SK-N-MC (cell line): ENCODE measurements at regions not wholly inside any gene's neighbourhood (a gene's known extent, or its start where the extent isn't known, plus 50 kb on each side); places are given as distances from the start of the nearest gene placed in this dataset.
"Not testable (repeated sequence)": the region's sequence is repeated elsewhere in the genome, so short reads cannot be mapped to it uniquely, and the experiment has no call there.

Experiments
- DNase-seq: peaks from one replicate; pipeline ENCODE4 v3.0.0-alpha.2; 2011; ENCODE audit warnings: low read depth, low spot score
- H3K27ac ChIP-seq: fragments of 200-600 bp; sonication (generic); 2 replicates; pipeline ENCODE4 v1.5.1; 2016; ENCODE audit warnings: mixed run types
- H3K36me3 ChIP-seq: fragments of 200-600 bp; sonication (generic); 2 replicates; pipeline ENCODE4 v1.6.1; 2017; ENCODE audit warnings: antibody characterized with exemption, low read length, mixed read lengths; ENCODE audit not compliant: insufficient read depth
- H3K4me3 ChIP-seq: fragments of 200-600 bp; sonication (generic); 2 replicates; pipeline ENCODE4 v1.5.1; 2016
- H3K9ac ChIP-seq: fragments of 200-600 bp; sonication (generic); 2 replicates; pipeline ENCODE4 v1.8.0; 2017; ENCODE audit warnings: mixed run types, mixed read lengths; ENCODE audit not compliant: insufficient read length
- H3K9me3 ChIP-seq: fragments of 200-600 bp; sonication (generic); 2 replicates; pipeline ENCODE4 v1.6.1; 2017; ENCODE audit warnings: low read depth, mild to moderate bottlenecking, antibody characterized with exemption, low read length, moderate library complexity, mixed read lengths
- EZH2 ChIP-seq: fragments of 200-600 bp; sonication (generic); IDR thresholded peaks from one replicate; pipeline ENCODE4 v1.6.1; 2017; ENCODE audit warnings: antibody characterized with exemption
- FOXP2 ChIP-seq: optimal IDR thresholded peaks from 2 replicates; pipeline ENCODE3; 2011; ENCODE audit warnings: mild to moderate bottlenecking, moderate library complexity; ENCODE audit not compliant: insufficient read depth; ENCODE audit errors: extremely low read length, control extremely low read depth
- POLR2AphosphoS5 ChIP-seq: IDR thresholded peaks from 2 replicates; pipeline ENCODE4 v1.6.1; 2012; ENCODE audit warnings: mild to moderate bottlenecking, low read depth, low read length, borderline replicate concordance

DNA sequence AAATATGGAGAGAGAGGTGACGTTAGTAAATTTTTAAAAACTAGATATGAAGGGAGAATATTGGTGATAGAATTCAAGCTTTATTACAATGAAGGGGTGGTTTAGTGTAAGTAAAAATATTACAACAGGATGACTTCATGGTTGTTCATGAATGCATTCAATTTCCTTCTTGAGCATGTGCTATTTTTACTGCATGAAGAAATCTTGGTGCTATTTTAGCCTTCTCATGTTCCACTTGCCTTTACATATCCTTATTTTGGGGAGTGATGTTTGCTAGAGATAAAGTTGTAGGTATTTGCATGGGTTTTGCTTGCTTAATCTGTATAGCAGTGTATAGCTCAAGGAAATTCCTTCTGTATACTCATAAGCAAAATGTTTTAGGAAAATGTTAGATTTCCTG lies 195.0 kb upstream of the MMADHC start:
- no peak overlapping the region for H3K4me3 ChIP-seq
- TF ChIP-seq POLR2AphosphoS5 (no peak), FOXP2 (no peak), EZH2 (no peak)
- H3K9ac ChIP-seq, result no peak overlapping the region
- no peak overlapping the region for H3K27ac ChIP-seq
- H3K9me3 ChIP-seq, result no peaks in the 10 kb centered on the region
- no peak for DNase-seq
- H3K36me3 ChIP-seq, result no peaks in the 10 kb centered on the region

DNA sequence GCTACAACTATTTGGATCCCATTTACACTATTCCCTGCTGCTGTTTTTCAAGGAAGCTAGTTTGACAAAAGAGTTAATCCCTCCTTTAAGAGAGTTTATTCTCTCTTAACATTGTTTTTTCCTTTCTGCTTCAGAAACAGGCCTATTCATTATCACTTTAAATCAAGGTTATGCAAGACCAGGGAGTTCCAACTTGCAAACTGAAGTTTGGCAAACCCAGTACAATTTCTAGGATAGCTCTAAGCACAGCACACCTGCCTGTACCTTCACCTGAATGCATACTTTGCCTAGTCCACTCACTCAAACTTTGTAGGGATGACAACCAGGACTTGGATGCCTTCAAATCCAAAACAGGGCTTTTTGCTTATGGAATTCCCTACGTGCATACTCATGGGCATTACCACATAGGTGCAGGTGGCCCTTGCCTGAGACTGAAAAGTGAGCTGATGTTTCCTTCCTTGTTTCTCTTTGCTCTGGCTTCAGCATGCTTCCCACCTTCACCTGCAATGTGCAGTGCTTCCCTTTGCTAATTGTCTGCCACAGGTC lies 193.8 kb upstream of the MMADHC start:
- Histone ChIP-seq H3K4me3 (no peak overlapping the region), H3K36me3 (no peaks in the 10 kb centered on the region), H3K9me3 (no peaks in the 10 kb centered on the region), H3K27ac (no peak overlapping the region), H3K9ac (no peak overlapping the region)
- DNase-seq, result no peak
- TF ChIP-seq FOXP2, result no peak

- no peaks in the 10 kb centered on the region for H3K9me3 ChIP-seq
Measured at GRCh38 chr2:149773006-149773405, 185.4 kb upstream of the MMADHC start.

GRCh38 chr2:149768320-149768799 lies 180.8 kb upstream of the MMADHC start:
- TF ChIP-seq POLR2AphosphoS5, result no peak
- no peak for TF ChIP-seq FOXP2
- no peak for TF ChIP-seq EZH2
- no peak for DNase-seq
- Histone ChIP-seq H3K36me3 (no peaks in the 10 kb centered on the region), H3K9ac (peak overlapping the region; percentile 49), H3K27ac (peak overlapping the region; percentile 74), H3K4me3 (peak overlapping the region; percentile 61), H3K9me3 (no peaks in the 10 kb centered on the region)

More at GRCh38 chr2:149773006-149773405, 185.4 kb upstream of the MMADHC start:
- DNase-seq, result no peak
- Histone ChIP-seq H3K27ac (no peak overlapping the region), H3K36me3 (no peaks in the 10 kb centered on the region), H3K4me3 (no peak overlapping the region), H3K9ac (no peak overlapping the region)
- TF ChIP-seq EZH2, result no peak
- no peak for TF ChIP-seq POLR2AphosphoS5
- TF ChIP-seq FOXP2, result no peak

DNA sequence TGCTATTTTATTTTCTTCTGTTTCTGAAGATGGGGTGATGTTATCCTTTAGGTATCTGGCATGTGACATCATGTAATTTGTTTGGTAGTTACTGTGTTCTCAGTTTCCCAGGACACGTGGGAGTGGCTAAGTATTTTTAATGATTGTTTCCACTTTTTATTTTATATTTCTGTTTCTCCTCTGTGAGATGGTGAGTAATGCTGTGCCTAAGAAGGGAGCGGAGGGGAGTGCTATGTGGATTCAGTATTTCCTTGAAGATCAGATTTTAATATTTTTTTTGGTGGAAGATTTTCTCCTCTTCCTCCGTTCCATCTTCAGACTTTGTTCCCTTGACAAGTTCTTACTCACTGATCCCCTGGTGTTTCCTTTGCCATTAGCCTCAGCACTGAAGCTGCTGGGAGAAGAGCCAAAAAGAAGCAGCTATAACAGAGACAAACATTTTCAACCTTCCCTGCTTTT lies 180.0 kb upstream of the MMADHC start:
- H3K9ac ChIP-seq, result peak overlapping the region; percentile 49
- DNase-seq, result no peak
- peak overlapping the region; percentile 61 for H3K4me3 ChIP-seq
- no peaks in the 10 kb centered on the region for H3K36me3 ChIP-seq
- no peak for TF ChIP-seq EZH2
- peak overlapping the region; percentile 74 for H3K27ac ChIP-seq
- H3K9me3 ChIP-seq, result no peaks in the 10 kb centered on the region

GRCh38 chr2:149766339-149766738 lies 178.8 kb upstream of the MMADHC start:
- no peak overlapping the region for H3K4me3 ChIP-seq
- H3K36me3 ChIP-seq, result no peaks in the 10 kb centered on the region
- no peak overlapping the region for H3K9ac ChIP-seq
- TF ChIP-seq EZH2 (no peak), FOXP2 (no peak), POLR2AphosphoS5 (no peak)
- no peak for DNase-seq
- H3K9me3 ChIP-seq, result no peaks in the 10 kb centered on the region
- H3K27ac ChIP-seq, result no peak overlapping the region

DNA sequence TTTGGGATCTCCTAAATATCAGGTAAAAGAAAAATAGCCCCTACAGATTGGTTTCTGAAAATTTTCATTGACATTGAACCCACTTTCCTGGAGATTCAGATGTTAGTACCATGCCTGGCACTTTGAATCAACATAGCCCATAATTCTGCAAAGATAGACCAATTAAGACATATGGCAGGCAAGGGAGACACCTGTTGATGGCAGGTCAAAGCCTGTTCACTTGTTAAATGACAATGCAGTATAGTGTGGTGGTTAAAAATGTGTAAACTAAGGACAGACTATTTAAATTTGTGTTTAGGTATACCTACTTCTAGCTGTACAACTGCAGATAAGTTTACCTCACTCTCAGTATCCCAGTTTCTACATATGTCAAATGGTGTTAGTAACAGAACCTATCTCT lies 178.1 kb upstream of the MMADHC start:
- Histone ChIP-seq H3K36me3 (no peaks in the 10 kb centered on the region), H3K9ac (no peak overlapping the region), H3K9me3 (no peaks in the 10 kb centered on the region), H3K4me3 (no peak overlapping the region), H3K27ac (no peak overlapping the region)
- DNase-seq, result no peak
- TF ChIP-seq POLR2AphosphoS5 (no peak), FOXP2 (no peak), EZH2 (no peak)

DNA sequence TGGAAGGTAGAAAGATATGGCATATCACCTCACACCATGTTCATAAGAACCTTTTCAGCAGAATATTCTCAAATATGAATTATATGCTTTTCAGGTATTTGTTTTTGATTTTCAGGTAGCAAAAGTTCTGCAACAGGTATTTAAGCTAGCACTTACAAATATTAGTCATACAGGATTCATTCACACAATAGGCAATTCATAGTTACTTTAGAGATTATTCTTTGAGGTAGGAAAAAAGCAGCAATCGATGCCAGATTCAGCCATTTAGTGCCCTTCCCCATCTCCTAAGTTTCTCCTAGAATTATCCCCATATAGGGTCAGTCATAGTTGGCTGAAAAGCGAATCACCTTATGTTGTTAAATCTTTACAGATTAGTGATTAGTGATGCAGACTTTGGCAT lies 177.4 kb upstream of the MMADHC start:
- H3K27ac ChIP-seq, result no peak overlapping the region
- TF ChIP-seq POLR2AphosphoS5 (no peak), FOXP2 (no peak), EZH2 (no peak)

DNA sequence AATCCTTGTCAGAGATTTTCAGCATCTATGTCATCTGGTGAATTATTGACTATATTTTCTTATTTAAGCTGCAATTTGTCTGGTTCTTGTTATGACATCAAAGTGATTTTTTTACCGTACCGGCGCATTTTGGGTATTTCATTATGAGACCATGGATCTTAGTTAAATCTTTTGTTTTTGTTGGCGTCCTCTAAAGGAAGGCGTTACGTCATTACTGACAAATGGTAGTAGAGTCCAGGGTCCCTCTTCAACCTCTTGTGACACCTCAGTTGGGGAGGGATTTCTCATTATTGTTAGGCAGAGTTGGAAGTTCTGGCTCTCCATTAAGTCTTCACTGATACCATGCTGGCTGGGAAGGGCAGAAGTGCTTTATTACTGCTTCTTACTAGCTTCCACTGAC lies 175.8 kb upstream of the MMADHC start:
- Histone ChIP-seq H3K9ac (no peak overlapping the region), H3K9me3 (no peaks in the 10 kb centered on the region), H3K36me3 (no peaks in the 10 kb centered on the region), H3K4me3 (no peak overlapping the region), H3K27ac (no peak overlapping the region)
- DNase-seq, result no peak
- TF ChIP-seq EZH2, result no peak
- TF ChIP-seq FOXP2, result no peak
- TF ChIP-seq POLR2AphosphoS5, result no peak

More for the DNA sequence above, 177.4 kb upstream of the MMADHC start:
- Histone ChIP-seq H3K4me3 (no peak overlapping the region), H3K36me3 (no peaks in the 10 kb centered on the region), H3K9ac (no peak overlapping the region), H3K9me3 (no peaks in the 10 kb centered on the region)
- DNase-seq, result no peak

- H3K36me3 ChIP-seq, result no peaks in the 10 kb centered on the region
- H3K27ac ChIP-seq, result no peak overlapping the region
- no peak for DNase-seq
- H3K9ac ChIP-seq, result no peak overlapping the region
- H3K4me3 ChIP-seq, result no peak overlapping the region
- H3K9me3 ChIP-seq, result no peaks in the 10 kb centered on the region
- no peak for TF ChIP-seq FOXP2
- TF ChIP-seq EZH2, result no peak
- TF ChIP-seq POLR2AphosphoS5, result no peak
Measured at GRCh38 chr2:149761611-149762010, 174.0 kb upstream of the MMADHC start.

- not testable (repeated sequence) for H3K9me3 ChIP-seq, H3K36me3 ChIP-seq, H3K27ac ChIP-seq, H3K9ac ChIP-seq, DNase-seq, H3K4me3 ChIP-seq
Measured at GRCh38 chr2:149759382-149759781, 171.8 kb upstream of the MMADHC start.

DNA sequence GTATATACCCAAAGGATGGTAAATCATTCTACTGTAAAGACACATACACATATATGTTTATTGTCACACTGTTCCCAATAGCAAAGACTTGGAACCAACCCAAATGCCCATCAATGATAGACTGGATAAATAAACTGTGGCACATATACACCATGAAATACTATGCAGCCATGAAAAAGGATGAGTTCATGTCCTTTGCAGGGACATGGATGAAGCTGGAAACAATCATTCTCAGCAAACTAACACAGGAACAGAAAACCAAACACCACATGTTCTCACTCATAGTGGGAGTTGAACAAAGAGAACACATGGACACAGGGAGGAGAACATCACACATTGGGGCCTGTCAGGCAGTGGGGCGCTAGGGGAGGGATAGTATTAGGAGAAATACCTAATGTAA lies 167.1 kb upstream of the MMADHC start:
- not testable (repeated sequence) for DNase-seq, H3K4me3 ChIP-seq, H3K9me3 ChIP-seq, H3K27ac ChIP-seq, H3K9ac ChIP-seq, H3K36me3 ChIP-seq
